GM12891 (cell line): ENCODE measurements at regions not wholly inside any gene's neighbourhood (a gene's known extent, or its start where the extent isn't known, plus 50 kb on each side); places are given as distances from the start of the nearest gene placed in this dataset.
A peak's percentile ranks its signal among the peaks of the same experiment; 100 is the strongest.
"Not testable (repeated sequence)": the region's sequence is repeated elsewhere in the genome, so short reads cannot be mapped to it uniquely, and the experiment has no call there.

ENCODE experiments used
- DNase-seq: peaks from one replicate; pipeline ENCODE4 v3.0.0; 2011; ENCODE audit warnings: low spot score; ENCODE audit not compliant: insufficient read length
- FAIRE-seq: peaks from 2 replicates; lab custom pipeline; 2011; peaks lifted over from hg19 to GRCh38; lab: Jason Lieb, UNC
- PAX5 ChIP-seq: IDR thresholded peaks from 2 replicates; pipeline ENCODE4 v1.6.1; 2011; ENCODE audit warnings: low read length, moderate library complexity, mild to moderate bottlenecking; ENCODE audit not compliant: insufficient read depth, severe bottlenecking
- POLR2A ChIP-seq: IDR thresholded peaks from 2 replicates; pipeline ENCODE4 v1.6.1; 2011; ENCODE audit warnings: low read depth, low read length, control low read depth
- POLR2AphosphoS5 ChIP-seq: IDR thresholded peaks from 2 replicates; pipeline ENCODE4 v1.6.1; 2011; ENCODE audit warnings: low read depth, low read length, control low read depth
- POU2F2 ChIP-seq: IDR thresholded peaks from 2 replicates; pipeline ENCODE4 v1.6.1; 2011; ENCODE audit warnings: low read depth, mild to moderate bottlenecking, control low read depth, low read length, moderate library complexity
- SPI1 ChIP-seq: IDR thresholded peaks from 2 replicates; pipeline ENCODE4 v1.6.1; 2011; ENCODE audit warnings: low read depth, low read length, control low read depth
- TAF1 ChIP-seq: IDR thresholded peaks from 2 replicates; pipeline ENCODE4 v1.6.1; 2011; ENCODE audit warnings: low read depth, low read length, control low read depth

GRCh38 chr2:239657236-239657635 is 256.4 kb upstream of the HDAC4 start:
- TF ChIP-seq POU2F2 (no peak), POLR2A (no peak), PAX5 (no peak), POLR2AphosphoS5 (no peak), SPI1 (no peak), TAF1 (no peak)
- FAIRE-seq (no peak), DNase-seq (no peak)

GRCh38 chr2:239654266-239654665 is 253.4 kb upstream of the HDAC4 start:
- FAIRE-seq (no peak), DNase-seq (no peak)

DNA sequence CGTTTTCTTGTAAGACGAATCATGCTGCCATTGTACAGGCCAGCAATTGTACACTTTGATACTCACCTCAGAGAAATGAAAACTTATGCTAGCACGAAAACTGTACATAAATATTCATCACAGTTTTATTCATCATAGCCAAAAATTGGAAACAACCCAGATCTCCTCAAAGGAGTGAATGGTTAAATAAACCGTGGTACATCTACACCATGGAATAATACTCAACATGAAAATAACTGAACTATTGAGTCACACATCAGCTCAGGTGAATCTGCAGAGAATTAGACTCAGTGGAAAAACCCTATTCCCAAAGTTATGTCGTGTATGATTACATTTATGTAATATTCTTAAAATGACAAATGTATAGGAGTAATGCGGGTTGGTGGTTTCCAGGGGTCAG is 251.0 kb upstream of the HDAC4 start:
- DNase-seq (no peak), FAIRE-seq (no peak)
- TF ChIP-seq SPI1 (no peak), TAF1 (no peak), POLR2A (no peak)

More at GRCh38 chr2:239654266-239654665, 253.4 kb upstream of the HDAC4 start:
- no peak for TF ChIP-seq POLR2AphosphoS5
- TF ChIP-seq POLR2A: no peak
- TF ChIP-seq TAF1: no peak
- TF ChIP-seq PAX5: no peak
- TF ChIP-seq POU2F2: no peak
- TF ChIP-seq SPI1: no peak

DNA sequence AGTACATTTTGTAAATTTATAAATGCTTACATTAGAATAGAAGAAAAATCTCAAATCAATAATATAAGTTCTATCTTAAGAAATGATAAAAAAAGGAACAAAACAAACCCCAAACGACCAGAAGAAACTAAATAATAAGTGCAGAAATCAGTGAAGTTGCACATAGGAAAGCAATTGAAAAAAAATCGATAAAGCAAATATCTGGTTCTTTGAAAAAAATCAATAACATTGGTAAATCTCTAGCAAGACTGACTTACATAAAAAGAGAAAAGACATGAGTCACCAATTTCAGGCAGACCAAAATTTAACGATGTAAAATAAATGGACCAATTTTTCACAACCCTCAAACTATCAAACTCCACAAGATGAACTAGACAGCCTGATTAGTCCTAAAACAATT is 249.9 kb upstream of the HDAC4 start:
- no peak for DNase-seq
- FAIRE-seq: no peak
- no peak for TF ChIP-seq TAF1
- no peak for TF ChIP-seq PAX5
- TF ChIP-seq POLR2A: no peak
- TF ChIP-seq POU2F2: no peak

DNA sequence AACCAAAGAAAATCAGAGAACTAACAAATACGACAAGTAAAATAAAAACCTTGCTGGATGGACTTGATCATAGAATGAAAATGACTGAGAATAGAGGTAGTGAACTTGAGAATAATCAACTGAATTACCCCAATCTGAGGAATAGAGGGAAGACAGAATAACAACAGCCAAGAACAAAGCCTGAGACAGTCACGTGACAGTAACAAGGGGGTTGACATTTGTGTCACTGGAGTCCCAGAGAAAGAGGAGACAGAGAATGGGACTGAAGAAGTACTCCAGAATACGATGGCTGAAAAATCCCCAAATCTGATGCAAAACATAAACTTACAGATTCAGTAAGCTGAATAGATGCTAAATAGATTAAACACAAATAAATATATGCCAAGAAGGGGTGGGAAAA is 248.5 kb upstream of the HDAC4 start:
- DNase-seq: no peak
- TF ChIP-seq POU2F2: no peak
- no peak for TF ChIP-seq SPI1
- no peak for TF ChIP-seq TAF1
- TF ChIP-seq POLR2A: no peak
- no peak for FAIRE-seq

DNA sequence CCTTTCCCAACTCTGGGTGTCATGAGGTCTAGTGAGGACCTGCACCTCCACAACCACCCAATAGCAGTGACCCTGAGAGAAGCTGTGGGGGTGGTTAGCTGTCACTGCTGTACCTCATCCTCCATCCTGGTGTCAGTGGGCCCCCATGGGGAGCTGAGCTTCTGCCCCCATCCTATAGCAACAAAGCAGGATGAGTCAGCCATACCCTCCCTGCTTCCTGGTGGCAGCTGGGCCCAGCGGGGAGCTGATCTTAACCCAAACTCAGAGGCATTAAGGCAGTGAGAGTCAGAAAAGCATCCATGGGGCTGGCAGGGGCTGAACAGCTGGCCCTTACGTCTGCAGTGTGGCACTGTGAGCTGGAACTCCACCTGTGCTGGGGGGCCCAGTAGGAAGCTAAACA is 247.8 kb upstream of the HDAC4 start:
- FAIRE-seq (no peak), DNase-seq (no peak)
- TF ChIP-seq POLR2A (no peak), POU2F2 (no peak), SPI1 (no peak), POLR2AphosphoS5 (no peak), PAX5 (no peak), TAF1 (no peak)

- TF ChIP-seq POU2F2: no peak
- TF ChIP-seq TAF1: no peak
- TF ChIP-seq POLR2A: no peak
- no peak for TF ChIP-seq SPI1
- TF ChIP-seq PAX5: no peak
- TF ChIP-seq POLR2AphosphoS5: no peak
- DNase-seq (no peak), FAIRE-seq (no peak)
Observed at GRCh38 chr2:239647052-239647819, 246.4 kb upstream of the HDAC4 start.

GRCh38 chr2:239646184-239646583 is 245.4 kb upstream of the HDAC4 start:
- FAIRE-seq (no peak), DNase-seq (no peak)
- TF ChIP-seq POLR2AphosphoS5 (no peak), POLR2A (no peak), PAX5 (no peak), POU2F2 (no peak), TAF1 (no peak)

DNA sequence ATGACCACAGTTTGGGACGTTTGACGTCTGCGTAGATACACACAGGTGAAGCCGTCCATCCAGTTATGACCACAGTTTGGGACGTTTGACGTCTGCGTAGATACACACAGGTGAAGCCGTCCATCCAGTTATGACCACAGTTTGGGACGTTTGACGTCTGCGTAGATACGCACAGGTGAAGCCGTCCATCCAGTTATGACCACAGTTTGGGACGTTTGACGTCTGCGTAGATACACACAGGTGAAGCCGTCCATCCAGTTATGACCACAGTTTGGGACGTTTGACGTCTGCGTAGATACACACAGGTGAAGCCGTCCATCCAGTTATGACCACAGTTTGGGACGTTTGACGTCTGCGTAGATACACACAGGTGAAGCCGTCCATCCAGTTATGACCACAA is 243.8 kb upstream of the HDAC4 start:
- not testable (repeated sequence) for FAIRE-seq, DNase-seq

- DNase-seq (no peak), FAIRE-seq (no peak)
- no peak for TF ChIP-seq SPI1
- TF ChIP-seq POLR2A: no peak
- TF ChIP-seq POU2F2: no peak
- TF ChIP-seq TAF1: no peak
- TF ChIP-seq PAX5: no peak
- no peak for TF ChIP-seq POLR2AphosphoS5
Observed at GRCh38 chr2:239644011-239644410, 243.2 kb upstream of the HDAC4 start.

DNA sequence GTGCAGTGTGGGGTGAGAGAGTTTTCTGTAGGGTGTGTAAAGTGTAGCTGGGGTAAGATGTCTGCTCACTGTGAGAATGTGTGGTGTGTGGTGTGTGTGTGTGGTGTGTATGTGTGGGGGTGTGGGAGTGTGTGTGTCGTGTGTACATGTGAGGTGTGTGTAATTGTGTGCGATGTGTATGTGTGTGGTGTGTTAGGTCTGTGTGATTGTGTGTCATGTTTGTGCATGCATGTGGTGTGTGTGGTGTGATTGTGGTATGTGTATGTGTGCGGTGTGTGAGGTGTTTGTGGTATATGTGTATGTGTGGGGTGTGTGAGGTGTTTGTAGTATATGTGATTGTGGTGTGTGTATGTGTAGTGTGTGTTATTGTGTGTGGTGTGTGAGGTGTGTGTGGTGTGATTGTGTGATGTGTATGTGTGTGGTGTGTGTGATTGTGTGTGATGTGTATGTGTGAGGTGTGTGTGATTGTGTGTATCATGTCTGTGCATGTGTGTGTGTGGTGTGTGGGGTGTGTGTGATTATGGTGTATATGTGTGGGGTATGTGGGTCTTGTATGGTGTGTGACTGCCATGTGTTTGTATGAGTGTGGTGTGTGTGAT is 241.7 kb upstream of the HDAC4 start:
- FAIRE-seq: peak; percentile 81
- TF ChIP-seq SPI1 (no peak), POLR2AphosphoS5 (no peak), POU2F2 (no peak), PAX5 (no peak)
- DNase-seq: no peak

- not testable (repeated sequence) for DNase-seq, FAIRE-seq
Observed at GRCh38 chr2:239641904-239642303, 241.1 kb upstream of the HDAC4 start.
